HG03280 (cell line): ENCODE measurements at regions not wholly inside any gene's neighbourhood (a gene's known extent, or its start where the extent isn't known, plus 50 kb on each side); places are given as distances from the start of the nearest gene placed in this dataset.

Source experiments
- ATAC-seq: cut with Tn5 transposase; IDR thresholded peaks from one replicate; pipeline ENCODE4 v1.9.1; 2021; ENCODE audit warnings: mild to moderate bottlenecking, moderate library complexity; ENCODE audit not compliant: unreplicated experiment

DNA sequence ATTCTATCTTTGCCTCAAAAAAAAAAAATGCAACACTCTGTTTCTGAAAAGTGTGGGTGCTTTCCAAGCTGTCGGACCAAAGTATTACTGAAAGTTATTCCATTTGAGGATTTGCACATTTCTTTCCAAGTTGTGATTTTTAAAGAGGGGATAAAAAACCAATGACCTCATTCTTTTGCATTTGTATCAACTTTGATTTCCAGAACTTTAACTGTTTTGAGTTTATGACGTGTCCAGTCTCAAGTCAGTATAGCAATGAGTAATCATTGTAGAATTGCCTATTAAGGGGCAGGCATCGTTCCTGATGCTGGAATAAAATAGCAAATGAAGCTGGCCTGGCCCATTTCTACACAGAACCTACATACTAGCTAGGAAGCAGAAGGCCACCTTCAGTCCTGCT lies 229.6 kb upstream of the RBFOX1 start:
- no peak for ATAC-seq

DNA sequence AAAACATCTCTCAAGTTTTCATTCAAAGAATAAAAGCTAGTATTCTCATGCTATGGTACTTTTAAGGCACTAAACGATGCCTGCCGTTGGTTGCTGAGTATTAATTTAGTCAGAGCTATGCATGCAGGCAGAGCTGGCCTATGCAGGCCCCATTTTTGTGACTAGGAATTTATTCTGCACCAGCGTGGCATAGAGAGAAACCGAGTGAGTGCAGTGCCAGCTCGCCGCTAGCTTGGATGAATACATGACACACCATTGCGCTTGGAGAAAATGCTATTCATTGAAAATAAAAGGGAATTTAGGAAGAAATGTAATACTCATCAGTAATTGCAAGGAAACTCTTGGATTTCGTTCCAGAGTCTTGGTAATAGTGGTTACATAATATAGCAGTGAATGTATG lies 231.6 kb upstream of the RBFOX1 start:
- ATAC-seq: no peak

GRCh38 chr16:7097518-7097917 lies 235.1 kb upstream of the RBFOX1 start:
- no peak for ATAC-seq

DNA sequence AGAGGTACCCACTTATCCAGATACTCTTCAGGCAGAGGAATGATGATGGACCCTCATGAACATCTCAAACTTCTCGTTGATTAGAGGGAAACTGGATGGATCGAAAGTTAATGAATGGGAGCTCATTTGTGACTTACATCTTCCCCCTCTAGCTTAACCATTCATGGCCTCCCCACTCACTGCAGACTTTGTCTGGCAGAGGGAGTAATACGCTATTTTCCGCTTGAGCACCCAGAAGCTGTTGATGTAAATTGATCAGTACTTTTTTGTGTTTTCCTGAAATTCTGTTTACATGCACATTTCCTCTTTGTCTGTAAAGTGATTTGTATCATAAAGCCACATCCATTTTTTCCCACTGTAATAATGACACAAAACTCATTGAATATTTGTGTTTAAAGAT lies 239.1 kb upstream of the RBFOX1 start:
- no peak for ATAC-seq

GRCh38 chr16:7090628-7091115 lies 242.0 kb upstream of the RBFOX1 start:
- no peak for ATAC-seq

GRCh38 chr16:7089751-7090150 lies 242.9 kb upstream of the RBFOX1 start:
- no peak for ATAC-seq

GRCh38 chr16:7088711-7089110 lies 243.9 kb upstream of the RBFOX1 start:
- no peak for ATAC-seq

- ATAC-seq: no peak
Measured at GRCh38 chr16:7086822-7087616, 245.6 kb upstream of the RBFOX1 start.

GRCh38 chr16:7085776-7086175 lies 246.9 kb upstream of the RBFOX1 start:
- ATAC-seq: no peak

DNA sequence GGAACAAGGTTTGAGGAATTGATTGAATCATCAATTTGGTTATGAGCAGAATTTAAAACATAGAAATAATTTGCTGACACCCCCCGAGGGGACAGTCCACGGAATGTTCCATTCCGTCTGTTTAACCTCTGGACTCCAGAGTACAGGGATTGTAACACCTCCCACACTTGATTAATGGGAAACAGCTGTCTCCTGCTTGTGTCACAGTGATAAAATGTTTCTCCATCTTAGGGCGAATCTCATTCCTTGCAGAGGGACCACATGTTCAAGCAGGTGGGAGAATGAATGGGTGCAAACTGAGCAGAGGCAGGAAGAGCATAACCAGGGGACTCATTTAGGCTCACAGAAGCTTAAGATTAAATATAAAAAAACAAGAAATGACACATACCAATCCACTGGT lies 249.5 kb upstream of the RBFOX1 start:
- no peak for ATAC-seq

- no peak for ATAC-seq
Measured at GRCh38 chr16:7077636-7078035, 255.0 kb upstream of the RBFOX1 start.

- ATAC-seq: no peak
Measured at GRCh38 chr16:7074715-7075114, 257.9 kb upstream of the RBFOX1 start.

DNA sequence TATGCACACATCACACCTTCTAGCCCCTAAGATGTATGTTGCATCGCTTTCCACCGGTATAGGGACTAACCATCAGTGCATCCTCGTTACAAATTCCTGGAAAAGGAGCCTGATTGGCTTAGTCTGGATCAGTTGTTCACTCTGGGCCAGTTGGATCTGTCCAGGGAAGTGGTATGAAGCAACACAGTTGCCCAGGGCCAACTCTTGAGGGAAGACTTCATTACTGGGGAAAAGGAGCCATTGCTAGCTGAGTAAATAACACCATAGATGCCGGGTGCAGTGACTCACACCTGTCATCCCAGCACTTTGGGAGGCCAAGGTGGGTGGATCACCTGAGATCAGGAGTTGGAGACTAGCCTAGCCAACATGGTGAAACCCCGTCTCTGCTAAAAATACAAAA lies 275.2 kb upstream of the RBFOX1 start:
- no peak for ATAC-seq

DNA sequence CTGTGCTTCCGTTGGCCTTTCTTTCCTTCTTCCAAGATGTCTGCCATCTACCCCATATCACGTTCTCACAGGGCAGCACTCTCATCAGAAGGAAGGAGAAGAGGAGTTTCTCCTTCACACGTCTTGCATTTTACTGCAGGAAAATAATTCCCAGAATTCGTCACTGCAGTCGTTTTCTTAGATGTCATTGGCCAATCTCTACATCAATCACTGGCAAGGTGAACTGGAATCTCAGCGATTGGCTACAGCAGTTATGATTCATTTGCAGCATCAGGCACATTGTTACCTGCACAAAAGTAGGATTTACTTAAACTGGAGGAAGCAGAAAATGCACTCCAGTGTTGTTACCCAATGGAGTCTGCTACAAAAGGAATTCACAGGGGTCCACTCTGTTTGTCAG lies 277.2 kb upstream of the RBFOX1 start:
- ATAC-seq: no peak

GRCh38 chr16:7051591-7052349 lies 280.9 kb upstream of the RBFOX1 start:
- ATAC-seq: no peak

- ATAC-seq: no peak
Measured at GRCh38 chr16:7044331-7044730, 288.3 kb upstream of the RBFOX1 start.

DNA sequence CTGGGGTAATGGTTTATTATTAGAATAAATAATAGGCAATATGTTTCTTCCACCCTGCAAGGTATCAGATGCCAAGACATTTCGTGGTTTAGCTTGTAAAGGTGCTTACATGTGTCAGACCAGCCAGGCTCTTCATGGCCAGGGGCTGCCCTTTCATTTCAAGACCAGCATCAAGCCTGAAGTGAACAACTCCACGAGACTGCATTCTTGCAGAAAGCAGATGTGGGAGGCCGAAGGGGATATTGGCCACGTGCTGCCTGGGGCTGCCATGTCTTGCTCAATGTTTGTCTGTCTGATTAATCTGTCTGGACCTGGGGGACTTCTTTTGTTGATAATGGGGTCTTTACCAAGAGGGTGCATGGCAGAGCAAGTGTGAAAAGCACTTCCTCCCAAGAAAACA lies 294.2 kb upstream of the RBFOX1 start:
- ATAC-seq: no peak

DNA sequence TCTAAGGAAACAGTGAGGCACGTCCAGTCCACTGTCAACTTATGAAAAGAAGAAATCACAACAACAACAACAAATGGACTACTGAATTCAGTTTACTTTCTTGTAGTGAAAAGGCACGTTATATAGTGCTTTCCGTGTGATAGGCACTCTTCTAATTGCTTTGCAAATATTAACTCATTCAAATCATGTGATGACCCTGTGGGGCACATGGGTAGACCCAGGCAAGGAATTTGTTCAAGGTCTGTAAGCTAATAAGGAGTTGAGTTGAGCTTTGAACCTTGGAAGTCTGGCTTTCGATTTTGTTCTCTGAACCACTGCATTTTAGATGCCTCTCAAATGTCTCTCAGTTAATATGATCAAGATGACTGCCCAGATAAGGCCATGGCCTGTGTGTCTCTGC lies 295.1 kb upstream of the RBFOX1 start:
- no peak for ATAC-seq

GRCh38 chr16:7031031-7031430 lies 301.6 kb upstream of the RBFOX1 start:
- no peak for ATAC-seq

- ATAC-seq: no peak
Measured at GRCh38 chr16:7027401-7027800, 305.2 kb upstream of the RBFOX1 start.

DNA sequence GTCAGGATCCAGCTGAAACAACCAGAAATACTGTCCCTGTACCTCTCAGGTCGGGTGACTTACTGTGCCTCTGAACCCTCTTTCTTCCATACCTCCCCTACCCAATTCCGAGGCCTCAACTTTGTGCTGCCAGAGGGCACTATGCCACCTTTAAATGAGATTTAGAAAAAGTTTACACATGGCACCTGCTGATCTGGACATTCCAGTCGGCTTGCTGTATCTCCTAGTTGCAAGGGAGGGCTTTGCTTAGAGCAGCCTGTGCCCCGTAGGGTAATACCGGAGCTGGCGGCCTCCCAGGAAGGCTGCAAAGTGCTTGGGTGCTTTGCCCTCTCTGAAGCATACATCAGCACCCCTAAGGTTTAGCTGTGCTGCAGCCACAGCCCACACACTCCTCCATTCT lies 306.0 kb upstream of the RBFOX1 start:
- no peak for ATAC-seq

DNA sequence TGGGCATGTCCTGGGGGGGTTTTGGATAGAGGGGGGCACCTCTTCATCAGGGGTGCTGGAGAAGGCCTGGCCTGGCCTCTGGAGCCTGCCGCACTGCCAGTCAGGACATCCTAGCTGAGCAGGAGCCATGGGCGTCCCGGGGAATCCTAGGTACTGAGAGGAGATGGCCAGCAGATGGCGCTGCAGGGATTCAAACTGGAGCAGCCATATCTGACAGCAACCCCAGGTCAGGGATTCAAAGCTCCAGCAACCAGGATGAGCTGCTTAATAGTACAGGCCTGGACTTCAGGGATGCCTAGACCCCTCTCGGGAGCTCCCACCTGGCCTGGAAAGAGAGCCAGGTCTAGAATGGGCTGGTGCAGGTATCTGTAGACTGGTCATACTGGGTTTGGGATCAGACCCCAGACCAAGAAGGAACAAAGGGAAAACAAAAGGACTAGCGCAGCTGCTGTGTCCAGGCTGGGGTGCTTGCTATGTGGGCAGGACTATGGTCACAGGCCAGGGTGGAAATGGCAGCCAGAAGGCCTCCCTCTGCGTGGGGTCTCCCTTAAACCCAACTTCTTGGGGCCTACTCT lies 306.9 kb upstream of the RBFOX1 start:
- ATAC-seq: no peak
